KMS-11 (cell line): ENCODE measurements at regions not wholly inside any gene's neighbourhood (a gene's known extent, or its start where the extent isn't known, plus 50 kb on each side); places are given as distances from the start of the nearest gene placed in this dataset.

Experiments
- H2AFZ ChIP-seq: fragments of 200-600 bp; sonication (generic); 2 replicates; pipeline ENCODE4 v1.6.1; 2016; ENCODE audit warnings: antibody characterized with exemption, mixed run types, low read depth
- H3K27ac ChIP-seq: fragments of 200-600 bp; sonication (generic); 2 replicates; pipeline ENCODE4 v1.6.1; 2016; ENCODE audit warnings: mild to moderate bottlenecking, mixed run types
- H3K27me3 ChIP-seq: fragments of 200-600 bp; sonication (generic); 2 replicates; pipeline ENCODE4 v1.6.1; 2017; ENCODE audit warnings: mild to moderate bottlenecking, low read depth, mixed run types, moderate library complexity; ENCODE audit not compliant: insufficient read depth
- H3K36me3 ChIP-seq: fragments of 200-600 bp; sonication (generic); 2 replicates; pipeline ENCODE4 v1.6.1; 2017; ENCODE audit warnings: mild to moderate bottlenecking, mixed run types; ENCODE audit not compliant: insufficient read depth
- H3K4me1 ChIP-seq: fragments of 200-600 bp; sonication (generic); 2 replicates; pipeline ENCODE4 v1.6.1; 2016; ENCODE audit warnings: mild to moderate bottlenecking, low read depth, mixed run types; ENCODE audit not compliant: poor library complexity, severe bottlenecking
- H3K4me2 ChIP-seq: fragments of 200-600 bp; sonication (generic); 2 replicates; pipeline ENCODE4 v1.7.0; 2016; ENCODE audit warnings: mild to moderate bottlenecking, mixed run types
- H3K4me3 ChIP-seq: fragments of 200-600 bp; sonication (generic); IDR thresholded peaks from 2 replicates; pipeline ENCODE4 v1.6.1; 2017; ENCODE audit warnings: low read depth, low read length, mixed read lengths; ENCODE audit not compliant: insufficient read depth
- H3K79me2 ChIP-seq: fragments of 200-600 bp; sonication (generic); 2 replicates; pipeline ENCODE4 v1.6.1; 2016; ENCODE audit warnings: low read depth, mixed run types; ENCODE audit not compliant: insufficient read depth
- H3K9ac ChIP-seq: fragments of 200-600 bp; sonication (generic); 2 replicates; pipeline ENCODE4 v1.6.1; 2016; ENCODE audit warnings: mild to moderate bottlenecking, mixed run types
- H4K20me1 ChIP-seq: fragments of 200-600 bp; sonication (generic); 2 replicates; pipeline ENCODE4 v1.6.1; 2016; ENCODE audit warnings: mild to moderate bottlenecking, mixed run types; ENCODE audit not compliant: insufficient read depth
- TF ChIP-seq, protein P1 (sequence below): fragments of 200-600 bp; sonication (generic); conservative IDR thresholded peaks from 2 replicates; pipeline ENCODE4 v1.6.1; 2017; ENCODE audit warnings: low read depth, mild to moderate bottlenecking, antibody characterized with exemption, low read length, moderate library complexity, mixed read lengths

DNA sequence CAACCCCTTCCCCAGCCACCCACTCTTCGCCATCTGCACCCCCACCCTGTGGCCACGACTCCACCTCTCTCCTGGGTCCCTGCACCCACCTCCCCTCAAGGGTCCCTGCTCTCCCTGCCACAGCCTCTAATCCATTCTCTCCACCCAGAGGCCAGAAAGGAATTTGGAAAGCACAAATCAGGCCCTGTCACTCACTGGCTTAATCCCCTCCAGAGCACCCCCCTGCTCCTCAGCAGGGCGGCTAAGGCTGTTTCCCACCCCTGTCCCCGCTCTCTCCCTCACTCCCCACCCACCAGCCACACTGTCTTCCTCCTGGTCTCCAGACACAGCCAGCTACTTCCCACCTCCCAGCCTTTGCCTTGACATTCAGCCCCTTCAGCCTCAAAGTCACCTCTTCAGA, 150.0 kb upstream of the LINGO1 start:
- Histone ChIP-seq H3K27me3 (peaks cover 50% of the 10 kb centered on the region; the same call in 1 of the 2 replicates), H3K4me3 (no peak overlapping the region), H3K4me1 (no peaks in the 10 kb centered on the region), H4K20me1 (no peaks in the 10 kb centered on the region), H3K4me2 (no peak overlapping the region), H3K27ac (no peak overlapping the region), H3K36me3 (no peaks in the 10 kb centered on the region), H2AFZ (no peak overlapping the region), H3K9ac (no peak overlapping the region), H3K79me2 (no peaks in the 10 kb centered on the region)
- TF ChIP-seq, protein P1, sequence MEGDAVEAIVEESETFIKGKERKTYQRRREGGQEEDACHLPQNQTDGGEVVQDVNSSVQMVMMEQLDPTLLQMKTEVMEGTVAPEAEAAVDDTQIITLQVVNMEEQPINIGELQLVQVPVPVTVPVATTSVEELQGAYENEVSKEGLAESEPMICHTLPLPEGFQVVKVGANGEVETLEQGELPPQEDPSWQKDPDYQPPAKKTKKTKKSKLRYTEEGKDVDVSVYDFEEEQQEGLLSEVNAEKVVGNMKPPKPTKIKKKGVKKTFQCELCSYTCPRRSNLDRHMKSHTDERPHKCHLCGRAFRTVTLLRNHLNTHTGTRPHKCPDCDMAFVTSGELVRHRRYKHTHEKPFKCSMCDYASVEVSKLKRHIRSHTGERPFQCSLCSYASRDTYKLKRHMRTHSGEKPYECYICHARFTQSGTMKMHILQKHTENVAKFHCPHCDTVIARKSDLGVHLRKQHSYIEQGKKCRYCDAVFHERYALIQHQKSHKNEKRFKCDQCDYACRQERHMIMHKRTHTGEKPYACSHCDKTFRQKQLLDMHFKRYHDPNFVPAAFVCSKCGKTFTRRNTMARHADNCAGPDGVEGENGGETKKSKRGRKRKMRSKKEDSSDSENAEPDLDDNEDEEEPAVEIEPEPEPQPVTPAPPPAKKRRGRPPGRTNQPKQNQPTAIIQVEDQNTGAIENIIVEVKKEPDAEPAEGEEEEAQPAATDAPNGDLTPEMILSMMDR = no peak

DNA sequence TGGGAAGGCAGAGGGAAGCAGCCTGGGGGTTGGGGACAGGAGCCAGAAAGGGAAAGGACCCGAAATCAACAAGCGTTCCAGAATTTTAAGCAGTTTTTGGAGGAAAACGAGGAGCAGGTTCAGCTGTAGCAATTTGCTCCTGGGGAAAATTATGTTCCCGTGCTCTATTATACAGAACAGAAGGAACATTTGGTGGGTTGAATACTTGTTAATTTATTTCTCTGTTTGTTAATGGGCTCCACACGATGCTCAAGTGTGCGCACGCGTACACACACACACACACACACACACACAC, 149.2 kb upstream of the LINGO1 start:
- H3K36me3 ChIP-seq = no peaks in the 10 kb centered on the region
- H3K27ac ChIP-seq = no peak overlapping the region
- H2AFZ ChIP-seq = no peak overlapping the region
- no peak overlapping the region for H3K9ac ChIP-seq
- no peak overlapping the region for H3K4me3 ChIP-seq
- no peaks in the 10 kb centered on the region for H3K4me1 ChIP-seq
- no peaks in the 10 kb centered on the region for H4K20me1 ChIP-seq
- TF ChIP-seq, protein P1 = no peak
- H3K27me3 ChIP-seq = peaks cover 44% of the 10 kb centered on the region; the same call in 1 of the 2 replicates
- H3K4me2 ChIP-seq = no peak overlapping the region
- H3K79me2 ChIP-seq = no peaks in the 10 kb centered on the region

DNA sequence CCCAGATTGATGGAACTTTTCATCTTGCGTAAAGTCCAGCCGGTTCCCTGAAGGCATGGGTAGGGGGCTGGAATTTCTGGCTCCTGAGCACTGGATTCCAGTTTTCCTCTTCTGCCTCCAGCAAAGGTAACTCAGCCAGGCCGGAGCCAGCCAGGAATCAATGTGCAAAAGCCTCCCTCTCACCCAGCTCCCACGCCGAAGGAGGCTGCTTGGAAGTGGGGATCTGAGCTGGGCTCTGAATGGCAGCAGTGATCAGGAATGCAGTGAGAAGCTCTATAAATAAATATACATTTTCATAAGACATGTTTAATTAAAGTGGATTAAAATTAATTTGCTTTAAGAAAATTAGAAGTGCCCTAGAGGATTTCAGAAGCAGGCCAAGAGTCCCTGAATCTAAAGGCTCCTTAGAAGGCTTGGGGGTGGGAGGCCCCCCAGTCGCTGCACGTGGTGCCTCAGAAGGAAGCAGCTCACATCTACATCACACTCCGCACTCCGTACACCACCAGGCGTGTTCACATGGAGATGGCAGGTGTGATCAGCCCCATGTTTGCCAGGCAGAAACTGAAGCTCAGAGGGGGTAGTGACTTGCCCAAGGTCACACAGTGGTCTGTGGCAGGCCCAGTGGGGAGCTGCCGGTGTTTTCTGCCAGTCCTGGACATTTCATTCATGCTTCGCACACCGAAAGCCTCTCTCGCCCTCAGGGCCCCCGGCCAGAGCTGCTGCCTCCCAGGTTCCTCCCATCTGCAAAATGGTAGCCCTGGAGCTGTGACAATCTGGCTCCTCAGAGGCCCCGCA, 148.6 kb upstream of the LINGO1 start:
- Histone ChIP-seq H3K4me2 (no peak overlapping the region), H3K4me1 (no peaks in the 10 kb centered on the region), H3K9ac (no peak overlapping the region), H3K36me3 (no peaks in the 10 kb centered on the region), H3K4me3 (no peak overlapping the region), H3K27ac (no peak overlapping the region), H3K27me3 (peaks cover 39% of the 10 kb centered on the region; the same call in 1 of the 2 replicates), H3K79me2 (no peaks in the 10 kb centered on the region), H4K20me1 (no peaks in the 10 kb centered on the region), H2AFZ (no peak overlapping the region)
- TF ChIP-seq, protein P1 = no peak

DNA sequence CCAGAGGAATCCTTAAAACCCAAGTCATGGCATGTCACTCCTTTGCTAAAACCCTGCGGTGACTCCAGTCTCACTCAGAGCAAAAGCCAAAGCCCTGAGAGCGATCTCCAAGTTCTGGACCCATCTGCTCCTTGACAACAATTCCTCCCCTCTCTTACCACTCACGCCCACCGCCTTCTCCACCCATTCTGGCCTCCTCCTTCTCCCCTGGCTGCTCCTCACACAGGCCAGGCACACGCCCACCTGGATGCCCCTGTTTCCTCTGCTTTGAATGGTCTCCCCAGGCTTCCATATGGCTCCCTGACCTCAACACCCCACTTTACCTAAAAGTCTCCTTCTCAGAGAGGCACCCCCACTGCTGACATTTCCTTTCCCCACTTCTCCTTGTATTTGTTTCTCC, 146.1 kb upstream of the LINGO1 start:
- Histone ChIP-seq H3K4me3 (no peak overlapping the region), H3K27me3 (peaks cover 35% of the 10 kb centered on the region; the same call in 1 of the 2 replicates), H4K20me1 (no peaks in the 10 kb centered on the region), H3K9ac (no peak overlapping the region), H3K4me1 (no peaks in the 10 kb centered on the region), H3K27ac (no peak overlapping the region), H3K36me3 (no peaks in the 10 kb centered on the region), H3K79me2 (no peaks in the 10 kb centered on the region), H2AFZ (no peak overlapping the region), H3K4me2 (no peak overlapping the region)
- TF ChIP-seq, protein P1 = no peak
